Lower leg skin (tissue), 3 donors: ENCODE measurements at regions not wholly inside any gene's neighbourhood (a gene's known extent, or its start where the extent isn't known, plus 50 kb on each side); places are given as distances from the start of the nearest gene placed in this dataset.

ENCODE experiments used
- CTCF ChIP-seq, 3 donors: fragments of 450-650 bp; IDR thresholded peaks; one replicate each; pipeline ENCODE4 v1.5.1; 2016; ENCODE audit warnings: antibody characterized with exemption in 3 of 3, mild to moderate bottlenecking in 3 of 3, moderate library complexity in 2 of 3
- POLR2A ChIP-seq, 2 donors: fragments of 450-650 bp; IDR thresholded peaks; one replicate each; pipeline ENCODE4 v1.6.1; 2016 to 2017; ENCODE audit warnings: antibody characterized with exemption in 2 of 2, mild to moderate bottlenecking in 1 of 2, moderate library complexity in 1 of 2

GRCh38 chr12:126258190-126258589, 1193.0 kb downstream of the AACS start:
- TF ChIP-seq CTCF (IDR thresholded peaks at IDR 0.05) (no peak), POLR2A (IDR thresholded peaks at IDR 0.05) (no peak)
